ENCODE measurements at regions not wholly inside any gene's neighbourhood (a gene's known extent, or its start where the extent isn't known, plus 50 kb on each side); places are given as distances from the start of the nearest gene placed in this dataset.
"Not testable (repeated sequence)": the region's sequence is repeated elsewhere in the genome, so short reads cannot be mapped to it uniquely, and the experiment has no call there.

DNA sequence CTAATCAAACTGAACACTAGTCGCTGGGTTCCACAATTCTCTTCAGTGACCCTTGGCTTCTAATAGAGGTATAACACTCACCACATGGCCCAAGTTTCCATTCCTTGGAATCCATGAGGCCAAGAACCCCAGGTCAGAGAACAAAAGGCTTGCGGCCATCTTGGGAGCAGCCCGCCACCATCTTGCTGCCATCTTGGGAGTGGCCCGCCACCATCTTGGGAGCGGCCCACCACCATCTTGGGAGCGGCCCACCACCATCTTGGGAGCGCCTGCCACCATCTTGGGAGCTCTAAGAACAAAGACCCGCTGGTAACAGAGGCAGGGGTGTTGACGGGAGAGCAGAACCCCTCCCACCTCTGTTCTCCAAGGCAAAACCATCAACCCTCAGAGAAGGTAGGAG lies 493.4 kb downstream of the MATN1 start:
- no peak for DNase-seq

DNA sequence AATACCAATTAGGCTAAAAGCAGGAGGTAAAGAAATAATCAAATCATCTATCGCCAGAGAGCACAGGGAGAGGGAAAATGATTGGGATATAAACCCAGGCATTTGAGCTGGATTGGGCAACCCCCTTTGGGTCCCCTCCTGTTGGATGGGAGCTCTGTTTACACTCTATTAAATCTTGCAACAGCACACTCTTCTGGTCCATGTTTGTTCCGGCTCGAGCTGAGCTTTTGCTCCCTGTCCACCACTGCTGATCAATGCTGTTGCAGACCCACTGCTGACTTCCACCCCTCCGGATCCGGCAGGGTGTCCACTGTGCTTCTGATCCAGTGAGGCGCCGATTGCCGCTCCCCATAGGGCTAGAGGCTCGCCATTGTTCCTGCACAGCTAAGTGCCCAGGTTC lies 493.8 kb downstream of the MATN1 start:
- no peak for DNase-seq

DNA sequence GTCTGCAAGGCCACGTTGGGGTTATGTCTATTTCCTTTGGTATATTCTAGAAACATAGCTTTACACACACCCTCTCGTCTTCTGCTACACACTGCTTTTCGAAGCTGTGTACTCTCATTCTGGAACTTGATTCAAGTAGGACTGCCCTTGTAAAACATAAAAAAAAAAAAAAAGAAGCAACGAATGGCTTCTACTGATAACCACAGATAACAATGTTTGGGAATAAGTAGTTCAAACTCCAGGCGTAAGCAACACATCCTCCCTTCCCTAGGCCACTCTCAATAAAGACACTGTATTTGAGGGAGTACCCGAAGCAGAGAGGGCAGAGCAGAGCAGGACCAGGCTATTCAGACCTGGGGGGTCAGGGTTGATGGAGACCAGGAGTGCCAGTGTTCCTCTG lies 496.7 kb downstream of the MATN1 start:
- DNase-seq: no peak

DNA sequence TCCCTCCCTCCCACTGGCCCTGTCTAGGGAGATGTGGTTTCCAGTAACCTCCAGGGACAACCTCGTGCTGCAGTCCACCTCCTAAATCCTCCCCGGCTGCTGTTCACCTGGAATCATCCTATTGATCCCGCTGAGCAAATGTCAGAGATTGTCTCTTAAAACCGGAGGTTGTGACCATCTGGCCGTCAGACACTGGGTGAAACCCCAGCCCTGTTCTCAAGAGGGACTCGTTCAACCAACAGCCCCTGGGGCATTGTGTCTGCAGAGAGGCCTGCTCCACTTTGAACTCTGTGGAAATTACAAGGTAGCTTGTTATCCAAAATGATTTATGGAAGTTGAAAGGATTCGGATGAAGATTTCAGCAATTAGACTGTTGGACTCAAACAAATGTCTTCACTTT lies 498.0 kb downstream of the MATN1 start:
- no peak for DNase-seq

DNA sequence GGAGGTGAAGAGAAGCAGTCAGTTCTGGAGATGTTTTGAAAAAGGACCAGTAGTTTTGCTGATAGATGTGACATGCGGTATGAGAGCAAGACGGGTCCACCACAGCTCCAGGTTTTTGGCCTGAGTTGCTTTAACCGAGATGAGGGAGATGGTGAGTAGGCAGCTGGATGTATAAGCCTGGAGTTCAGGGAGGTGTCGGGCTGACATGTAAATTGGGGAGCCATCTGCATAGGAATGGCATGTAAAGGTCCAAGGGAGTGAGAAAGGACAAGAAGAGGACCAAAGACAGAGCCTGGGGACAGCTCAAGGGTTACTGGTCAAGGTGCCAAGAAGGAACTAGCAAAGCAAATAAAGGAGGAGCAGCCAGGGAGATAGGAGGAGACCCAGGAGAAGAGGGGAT lies 503.7 kb downstream of the MATN1 start:
- no peak for DNase-seq

DNA sequence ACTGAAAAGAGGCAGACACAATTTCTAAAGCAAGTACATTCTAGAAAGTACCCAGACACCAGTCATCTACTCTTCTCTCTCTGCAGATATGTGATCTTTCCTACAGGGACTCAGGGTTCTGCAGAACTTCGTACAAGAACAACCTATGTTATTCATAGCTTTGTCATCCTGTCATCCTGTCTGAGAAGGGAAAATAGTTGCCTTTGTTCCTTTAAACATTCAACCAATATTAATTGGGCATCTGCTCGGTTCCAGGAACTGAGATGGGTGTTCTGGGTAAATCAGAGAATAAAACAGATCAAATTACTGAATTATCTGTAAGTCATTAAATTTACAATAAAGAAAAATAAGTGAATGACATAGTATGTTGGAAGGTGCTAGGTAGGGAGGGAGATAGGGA lies 504.9 kb downstream of the MATN1 start:
- DNase-seq: no peak

DNA sequence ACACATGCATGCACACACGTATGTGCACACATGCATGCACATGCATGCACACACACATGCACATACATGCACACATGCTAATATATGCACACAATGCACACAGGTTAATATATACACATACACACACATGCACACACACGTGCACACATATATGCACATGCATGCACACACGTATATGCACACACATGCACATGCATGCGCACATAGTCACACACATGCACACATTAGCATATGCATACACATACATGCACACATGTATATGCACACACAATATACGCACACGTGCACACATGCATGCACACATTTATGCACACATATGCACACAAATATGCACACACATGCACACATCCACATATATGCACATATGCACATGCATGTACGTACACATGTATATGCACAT lies 506.8 kb downstream of the MATN1 start:
- DNase-seq: no peak

DNA sequence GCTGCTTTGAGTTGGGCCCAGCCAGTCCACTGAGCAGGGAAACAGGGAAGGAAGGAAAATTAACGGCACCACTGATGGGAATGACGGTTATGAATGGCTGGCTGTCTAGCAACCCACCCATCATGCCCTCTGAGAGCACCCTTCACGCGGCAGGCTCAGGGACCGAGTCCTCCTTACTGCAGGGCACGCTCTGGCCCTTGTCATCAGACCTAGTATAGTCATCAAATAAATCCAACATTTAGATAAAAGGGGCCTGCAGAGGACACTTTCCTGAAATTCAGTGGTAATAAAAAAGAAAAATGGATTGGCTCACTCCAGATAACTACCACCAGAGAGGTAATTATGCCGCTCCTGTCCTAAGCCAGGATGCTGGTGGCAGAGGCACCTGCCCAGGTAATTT lies 509.4 kb downstream of the MATN1 start:
- DNase-seq: no peak

DNA sequence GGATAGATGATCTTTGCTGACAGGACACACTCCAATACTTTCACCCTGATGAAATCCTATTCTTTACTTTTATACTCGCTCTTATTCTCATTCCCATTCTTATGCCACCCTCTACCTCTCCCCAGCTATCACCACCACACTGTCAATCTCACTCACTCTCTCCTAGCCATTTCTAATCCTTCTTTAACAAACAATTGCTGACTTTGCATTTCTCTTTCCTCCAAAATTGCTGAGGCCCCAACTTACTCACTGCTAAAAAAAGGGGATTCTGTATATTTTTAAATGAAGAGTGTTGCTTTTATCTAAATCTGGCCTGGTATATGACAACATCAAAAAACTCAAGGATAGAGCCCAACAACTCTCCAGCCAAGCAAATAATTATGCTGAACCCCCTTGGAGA lies 515.4 kb downstream of the MATN1 start:
- not testable (repeated sequence) for DNase-seq

DNA sequence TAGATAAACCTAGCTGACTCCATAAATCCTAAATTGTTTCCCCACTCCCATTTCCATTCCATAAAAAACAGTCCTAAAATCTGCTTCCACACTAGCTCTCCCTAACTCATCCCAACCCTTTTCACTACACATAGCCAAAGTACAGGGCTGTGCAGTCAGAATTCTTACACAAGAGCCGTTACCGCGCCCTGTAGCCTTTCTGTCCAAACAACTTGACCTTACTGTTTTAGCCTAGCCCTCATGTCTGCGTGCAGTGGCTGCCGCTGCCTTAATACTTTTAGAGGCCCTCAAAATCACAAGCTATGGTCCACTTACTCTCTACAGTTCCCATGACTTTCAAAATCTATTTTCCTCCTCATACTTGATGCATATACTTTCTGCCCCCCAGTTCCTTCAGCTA lies 516.8 kb downstream of the MATN1 start:
- not testable (repeated sequence) for DNase-seq

DNA sequence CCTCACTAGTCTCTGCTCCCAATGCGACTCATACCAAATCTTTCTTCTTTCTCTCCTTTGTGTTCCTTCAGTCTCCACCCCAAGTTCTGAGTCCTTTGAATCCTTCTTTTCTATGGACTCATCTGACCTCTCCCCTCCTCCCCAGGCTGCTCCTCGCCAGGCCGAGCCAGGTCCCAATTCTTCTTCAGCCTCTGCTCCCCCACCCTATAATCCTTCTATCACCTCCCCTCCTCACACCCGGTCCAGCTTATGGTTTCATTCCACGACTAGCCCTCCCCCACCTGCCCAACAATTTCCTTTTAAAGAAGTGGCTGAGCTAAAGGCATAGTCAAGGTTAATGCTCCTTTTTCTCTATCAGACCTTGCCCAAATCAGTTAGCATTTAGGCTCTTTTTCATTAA lies 518.5 kb downstream of the MATN1 start:
- not testable (repeated sequence) for DNase-seq

DNA sequence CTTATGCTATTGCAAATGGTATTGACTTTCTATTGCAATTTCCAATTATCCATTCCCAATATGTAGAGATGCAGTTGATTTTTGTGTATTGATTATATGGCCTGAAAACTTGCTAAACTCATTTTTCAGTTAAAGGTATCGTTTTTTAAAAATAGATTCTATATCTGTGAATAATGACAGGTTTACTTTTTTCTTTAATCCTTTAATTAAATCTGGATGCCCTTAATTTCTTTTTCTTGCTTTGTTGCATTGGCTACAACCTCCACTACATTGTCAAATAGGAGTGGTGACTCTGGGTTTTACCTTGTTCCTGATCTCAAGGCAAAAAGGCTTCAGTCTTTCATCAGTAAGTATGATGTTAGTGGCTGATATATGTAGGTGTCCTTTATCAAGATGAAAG lies 522.4 kb downstream of the MATN1 start:
- DNase-seq: no peak

DNA sequence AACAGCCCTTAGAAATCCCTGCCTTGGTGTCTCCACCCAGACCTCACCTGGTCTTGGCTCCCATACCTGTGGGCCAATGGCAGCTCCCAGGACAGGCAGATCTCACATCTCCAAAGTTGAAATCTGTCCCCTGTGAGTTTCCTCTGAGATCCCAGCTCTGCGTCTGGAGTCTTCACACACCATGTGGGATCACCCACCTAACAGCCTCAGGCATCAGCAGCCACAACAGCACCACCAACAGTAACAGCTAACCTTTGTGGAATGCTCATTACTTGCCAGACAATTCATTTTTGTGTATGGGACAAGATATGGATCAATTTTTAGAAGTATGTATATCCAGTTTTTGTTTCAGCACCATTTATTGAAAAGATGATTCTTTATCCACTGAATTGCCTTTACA lies 523.2 kb downstream of the MATN1 start:
- no peak for DNase-seq

DNA sequence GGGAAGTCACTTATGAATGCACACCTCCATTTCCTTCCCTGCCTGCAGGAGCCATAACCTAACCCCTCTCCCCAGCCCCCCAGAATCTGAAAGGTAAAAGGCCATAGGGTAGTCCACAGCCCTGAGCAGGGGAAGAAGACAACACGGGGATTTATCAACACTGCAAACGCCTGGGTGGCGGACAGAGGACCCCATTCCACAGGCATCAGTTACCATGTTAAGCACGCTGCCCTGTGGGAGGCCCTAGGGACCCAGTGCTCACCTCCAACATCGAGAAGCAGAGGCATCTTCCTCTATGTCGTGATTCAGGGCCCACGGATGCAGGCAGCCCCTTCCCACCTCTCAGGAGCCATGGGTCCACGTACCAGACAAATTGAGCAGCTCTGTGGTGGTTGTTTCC lies 523.8 kb downstream of the MATN1 start:
- no peak for DNase-seq

DNA sequence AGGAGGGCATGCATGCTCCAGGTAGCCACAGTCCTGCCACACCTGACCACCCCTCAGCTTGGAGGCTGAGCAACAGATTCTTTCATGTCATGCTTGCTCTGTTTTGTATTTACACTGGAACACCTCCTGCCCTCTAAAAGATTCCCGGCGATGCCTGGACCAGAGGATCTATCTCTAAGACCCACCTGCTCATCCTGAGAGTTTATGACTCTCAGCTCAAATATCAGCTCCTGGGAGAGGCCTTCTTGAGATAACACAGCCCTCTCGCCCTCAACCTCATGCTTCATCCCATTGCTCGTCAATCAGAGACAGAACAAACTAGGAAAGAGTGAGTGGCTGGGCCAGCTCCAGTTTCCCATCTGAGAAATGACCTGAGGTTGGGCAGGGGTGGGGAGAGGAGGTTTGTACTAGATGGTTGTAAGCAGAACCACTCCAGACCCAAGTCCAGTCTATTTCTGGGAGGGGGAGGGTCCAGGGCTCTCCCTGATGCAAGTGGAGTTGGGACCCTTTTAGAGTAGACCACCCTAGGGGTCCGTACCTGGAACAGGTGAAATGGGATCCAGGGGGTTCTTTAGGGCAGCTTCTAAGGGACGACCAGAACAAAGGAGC lies 524.5 kb downstream of the MATN1 start:
- no peak for DNase-seq

DNA sequence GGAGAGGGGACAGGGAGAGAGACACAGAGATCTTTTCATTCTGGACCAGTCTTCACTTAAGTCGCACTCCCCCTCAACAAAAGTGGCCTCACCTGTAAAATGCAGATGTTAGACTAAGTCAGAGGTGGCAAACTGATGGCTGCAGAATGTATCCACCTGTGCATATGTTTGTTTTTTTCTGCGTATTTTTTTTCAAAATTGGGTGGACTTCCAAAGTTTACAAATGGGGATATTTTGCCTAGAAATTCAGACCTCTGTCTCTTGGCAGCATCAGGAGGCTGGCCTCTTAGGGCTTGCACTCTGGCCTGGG lies 525.0 kb downstream of the MATN1 start:
- DNase-seq: no peak

DNA sequence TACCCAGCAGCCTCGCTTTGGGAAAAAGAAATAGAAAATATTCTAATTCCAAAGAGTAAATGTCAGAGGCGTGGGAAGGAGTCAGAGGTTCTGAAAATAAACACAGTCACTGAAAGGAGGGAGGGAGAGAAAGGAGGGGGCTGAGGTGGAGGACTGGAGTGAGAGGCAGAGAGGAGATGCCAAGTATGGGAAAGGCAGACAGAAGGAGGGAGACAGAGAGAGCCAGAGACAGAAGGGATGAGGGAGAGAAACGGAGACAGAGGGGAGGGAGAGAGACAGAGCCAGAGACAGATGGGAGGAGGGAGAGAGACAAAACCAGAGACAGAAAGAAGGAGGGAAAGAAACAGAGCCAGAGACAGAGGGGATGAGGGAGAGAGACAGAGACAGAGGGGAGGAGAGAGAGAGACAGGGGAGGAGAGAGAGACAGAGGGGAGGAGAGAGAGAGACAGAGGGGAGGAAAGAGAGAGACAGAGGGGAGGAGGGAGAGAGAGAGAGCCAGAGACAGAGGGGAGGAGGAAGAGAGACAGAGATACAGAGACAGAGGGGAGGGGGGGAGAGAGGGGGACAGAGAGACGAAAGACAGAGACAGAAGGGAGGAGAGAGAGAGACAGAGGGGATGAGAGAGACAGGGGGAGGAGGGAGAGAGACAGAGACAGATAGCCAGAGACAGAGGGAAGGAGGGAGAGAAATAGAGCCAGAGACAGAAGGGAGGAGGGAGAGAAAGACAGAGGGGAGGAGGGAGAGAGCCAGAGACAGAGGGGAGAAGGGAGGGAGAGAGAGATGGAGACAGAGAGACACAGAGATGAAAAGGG lies 525.5 kb downstream of the MATN1 start:
- DNase-seq: no peak

DNA sequence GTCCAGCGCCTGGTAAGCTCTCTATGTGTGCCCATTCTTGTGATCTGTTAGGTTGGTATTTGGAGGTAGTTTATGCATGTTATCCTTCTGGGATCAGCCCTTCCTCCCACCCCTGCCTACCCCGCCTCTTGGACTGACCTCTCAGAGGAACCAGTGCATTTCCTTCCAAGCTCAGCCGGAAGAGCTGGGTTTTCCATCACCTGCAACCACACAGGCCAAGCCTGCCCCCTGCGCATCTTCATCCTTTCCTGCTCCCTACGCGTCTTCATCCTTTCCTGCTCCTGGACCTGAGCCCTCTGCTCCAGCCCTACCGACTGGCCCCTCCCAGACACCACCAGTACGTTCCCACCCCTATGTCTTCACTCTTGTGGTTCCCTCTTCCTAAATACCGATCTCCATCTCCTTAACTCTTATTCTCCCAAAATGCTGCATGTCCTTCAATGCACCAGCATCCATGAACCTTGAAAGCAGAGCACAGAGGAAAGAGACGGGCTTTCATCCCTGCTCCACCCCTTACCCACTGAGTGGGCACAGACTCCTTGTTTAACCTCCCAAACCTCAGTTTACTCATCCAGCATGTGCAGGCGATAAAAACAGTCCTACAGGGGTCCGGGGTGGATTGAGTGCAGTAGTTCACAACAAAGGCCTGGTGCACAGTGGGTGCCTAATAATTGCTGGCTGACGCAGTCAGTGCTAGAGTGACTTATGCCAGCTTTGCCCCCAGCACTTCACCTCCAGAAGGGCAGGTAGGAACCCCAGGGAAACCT lies 526.3 kb downstream of the MATN1 start:
- DNase-seq: no peak

DNA sequence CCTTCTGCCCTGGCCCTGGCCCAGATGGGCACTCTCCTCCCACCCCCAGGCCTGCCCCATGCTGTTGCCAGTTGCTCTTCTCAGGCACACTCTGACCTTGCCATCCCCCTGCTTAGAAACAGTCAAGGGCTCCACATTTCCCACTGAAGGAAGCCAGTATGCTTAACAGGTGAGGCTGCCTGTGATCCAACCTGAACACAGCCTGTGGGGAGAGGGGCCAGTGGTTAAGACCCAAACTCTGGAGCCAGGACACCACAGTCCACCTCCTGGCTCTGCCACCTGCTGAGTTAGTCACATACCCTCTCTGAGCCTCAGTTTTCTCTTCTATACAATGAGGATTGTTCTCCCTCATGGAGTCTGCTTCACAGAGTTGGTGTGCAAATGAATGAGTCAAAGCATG lies 526.9 kb downstream of the MATN1 start:
- no peak for DNase-seq

DNA sequence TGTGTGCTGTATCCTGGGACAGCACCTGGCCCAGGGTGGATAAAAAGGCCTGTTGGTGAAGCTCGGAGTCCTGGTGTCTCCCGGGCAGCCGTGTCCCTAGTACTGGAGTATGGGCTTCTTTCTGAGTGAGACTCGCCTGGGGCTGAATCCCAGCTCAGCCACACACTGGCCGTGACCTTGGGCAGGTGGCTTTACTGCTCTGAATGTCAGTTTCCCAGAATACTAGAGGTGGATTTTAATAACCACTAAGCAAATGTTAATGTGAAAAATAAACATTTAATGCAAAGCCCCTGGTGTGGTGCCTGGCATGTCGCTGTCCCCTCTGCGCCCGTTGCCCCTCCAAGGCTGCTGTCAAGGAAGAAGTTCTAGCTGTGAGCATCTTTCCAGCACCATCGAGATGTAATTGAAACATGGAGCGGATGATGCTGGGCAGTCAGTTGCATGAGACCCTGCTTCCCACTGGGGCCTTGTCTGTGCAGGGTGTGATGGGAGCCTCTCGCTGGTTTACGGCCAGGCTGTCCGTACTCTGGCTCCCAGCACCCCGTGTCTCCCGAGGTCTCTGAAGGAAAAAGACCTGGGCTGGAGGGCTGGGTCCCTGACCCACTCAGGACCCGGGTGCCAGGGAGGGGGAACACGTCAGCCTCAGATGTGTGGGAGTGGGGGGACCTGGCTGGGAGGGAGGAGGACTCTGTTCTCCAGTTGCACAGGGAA lies 527.8 kb downstream of the MATN1 start:
- no peak for DNase-seq

DNA sequence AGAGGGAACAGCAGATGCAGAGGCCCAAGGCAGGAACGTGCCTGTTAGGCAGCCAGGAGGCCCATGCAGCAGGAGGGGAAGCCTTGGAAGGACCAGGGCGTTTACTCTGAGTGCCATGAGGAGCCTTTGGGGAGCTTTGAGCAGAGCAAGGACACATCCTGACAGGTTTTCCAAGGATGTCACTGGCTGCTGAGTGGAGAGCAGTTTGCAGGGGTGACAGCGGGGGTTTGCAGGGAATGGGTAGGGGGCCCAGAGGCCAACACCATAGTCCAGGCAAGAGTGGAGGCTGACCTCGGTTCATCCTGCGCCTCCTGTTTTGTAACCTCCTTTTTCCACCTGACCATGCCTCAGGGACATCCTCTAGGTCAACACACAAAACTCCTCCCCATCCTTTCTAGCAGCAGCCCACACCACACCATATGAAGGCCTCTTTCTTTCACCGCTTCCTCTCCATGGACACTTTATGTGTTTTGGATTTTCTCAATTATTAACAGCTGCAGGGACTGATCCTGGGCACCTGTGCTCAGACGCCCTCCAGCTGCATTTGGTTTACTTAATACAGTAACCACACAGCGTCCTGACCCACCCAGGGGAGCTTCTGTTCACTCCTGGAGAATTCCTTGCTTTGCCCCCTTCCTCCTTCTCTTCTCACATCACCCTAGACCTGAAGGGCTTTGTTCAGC lies 528.5 kb downstream of the MATN1 start:
- no peak for DNase-seq

DNA sequence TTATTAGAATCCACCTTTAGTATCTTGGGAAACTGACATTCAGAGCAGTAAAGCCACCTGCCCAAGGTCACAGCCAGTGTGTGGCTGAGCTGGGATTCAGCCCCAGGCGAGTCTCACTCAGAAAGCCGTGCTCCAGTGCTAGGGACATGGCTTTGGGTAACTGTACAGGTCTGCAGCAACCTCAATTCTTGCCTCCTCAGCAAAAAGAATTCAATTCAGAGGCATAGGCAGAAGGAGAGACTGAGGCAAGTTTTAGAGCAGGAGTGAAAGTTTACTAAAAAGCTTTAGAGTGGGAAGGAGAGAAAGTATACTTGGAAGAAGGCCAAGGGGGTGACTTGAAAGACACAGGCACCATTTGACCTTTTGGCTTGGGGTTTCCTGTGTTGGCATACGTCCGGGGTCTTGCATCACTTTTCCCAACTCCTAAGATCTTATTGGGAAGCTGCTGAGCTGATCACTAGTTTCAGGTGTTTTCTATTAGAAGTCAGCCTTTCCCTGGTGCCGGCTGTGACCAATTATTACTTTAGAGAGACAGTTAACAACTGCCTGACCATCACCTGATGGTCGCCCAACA lies 529.3 kb downstream of the MATN1 start:
- DNase-seq: no peak

Measured in NCI-H1694 (cell line).